ENCODE measurements at regions not wholly inside any gene's neighbourhood (a gene's known extent, or its start where the extent isn't known, plus 50 kb on each side); places are given as distances from the start of the nearest gene placed in this dataset.

- no peaks in the 10 kb centered on the region for H3K27me3 ChIP-seq (ENCODE audit: control insufficient read depth, insufficient read depth, low read length)
- H3K36me3 ChIP-seq (ENCODE audit: insufficient read depth, low read length) = no peaks in the 10 kb centered on the region
- no peaks in the 10 kb centered on the region for H3K4me1 ChIP-seq (ENCODE audit: control insufficient read depth, insufficient read depth, low read length)
- no peaks in the 10 kb centered on the region for H3K9me3 ChIP-seq (replicated peaks; ENCODE audit: low read length)
- H3K4me3 ChIP-seq (ENCODE audit: low read length) = no peak overlapping the region
- H3K4me2 ChIP-seq (ENCODE audit: low read length) = no peak overlapping the region
- no peak overlapping the region for H3K9ac ChIP-seq (ENCODE audit: low read depth, low read length)
Observed at GRCh38 chr9:80881940-80882339, 807.4 kb downstream of the TLE1 start.

GRCh38 chr9:80881320-80881719 is 808.0 kb downstream of the TLE1 start:
- no peak overlapping the region for H3K4me3 ChIP-seq (ENCODE audit: low read length)
- no peaks in the 10 kb centered on the region for H3K9me3 ChIP-seq (replicated peaks; ENCODE audit: low read length)
- no peak overlapping the region for H3K9ac ChIP-seq (ENCODE audit: low read depth, low read length)
- no peaks in the 10 kb centered on the region for H3K4me1 ChIP-seq (ENCODE audit: control insufficient read depth, insufficient read depth, low read length)
- H3K27me3 ChIP-seq (ENCODE audit: control insufficient read depth, insufficient read depth, low read length) = no peaks in the 10 kb centered on the region
- no peaks in the 10 kb centered on the region for H3K36me3 ChIP-seq (ENCODE audit: insufficient read depth, low read length)
- no peak overlapping the region for H3K4me2 ChIP-seq (ENCODE audit: low read length)

- Histone ChIP-seq H3K4me2 (ENCODE audit: low read length) (no peak overlapping the region), H3K9ac (ENCODE audit: low read depth, low read length) (no peak overlapping the region), H3K9me3 (replicated peaks; ENCODE audit: low read length) (no peaks in the 10 kb centered on the region), H3K36me3 (ENCODE audit: insufficient read depth, low read length) (no peaks in the 10 kb centered on the region), H3K27me3 (ENCODE audit: control insufficient read depth, insufficient read depth, low read length) (no peaks in the 10 kb centered on the region), H3K4me1 (ENCODE audit: control insufficient read depth, insufficient read depth, low read length) (peaks cover 14% of the 10 kb centered on the region), H3K4me3 (ENCODE audit: low read length) (no peak overlapping the region)
Observed at GRCh38 chr9:80878556-80878955, 810.8 kb downstream of the TLE1 start.

GRCh38 chr9:80875947-80876346 is 813.4 kb downstream of the TLE1 start:
- Histone ChIP-seq H3K9ac (ENCODE audit: low read depth, low read length) (no peak overlapping the region), H3K4me1 (ENCODE audit: control insufficient read depth, insufficient read depth, low read length) (peaks cover 18% of the 10 kb centered on the region), H3K4me2 (ENCODE audit: low read length) (no peak overlapping the region), H3K36me3 (ENCODE audit: insufficient read depth, low read length) (no peaks in the 10 kb centered on the region), H3K9me3 (replicated peaks; ENCODE audit: low read length) (no peaks in the 10 kb centered on the region), H3K27me3 (ENCODE audit: control insufficient read depth, insufficient read depth, low read length) (no peaks in the 10 kb centered on the region), H3K4me3 (ENCODE audit: low read length) (no peak overlapping the region)

GRCh38 chr9:80874276-80874675 is 815.1 kb downstream of the TLE1 start:
- no peaks in the 10 kb centered on the region for H3K27me3 ChIP-seq (ENCODE audit: control insufficient read depth, insufficient read depth, low read length)
- H3K9me3 ChIP-seq (replicated peaks; ENCODE audit: low read length) = no peaks in the 10 kb centered on the region
- H3K4me1 ChIP-seq (ENCODE audit: control insufficient read depth, insufficient read depth, low read length) = peaks cover 18% of the 10 kb centered on the region
- H3K36me3 ChIP-seq (ENCODE audit: insufficient read depth, low read length) = no peaks in the 10 kb centered on the region
- H3K9ac ChIP-seq (ENCODE audit: low read depth, low read length) = peak overlapping the region; percentile 42
- H3K4me2 ChIP-seq (ENCODE audit: low read length) = peak overlapping the region; percentile 45
- H3K4me3 ChIP-seq (ENCODE audit: low read length) = no peak overlapping the region

- Histone ChIP-seq H3K9me3 (replicated peaks; ENCODE audit: low read length) (no peaks in the 10 kb centered on the region), H3K4me3 (ENCODE audit: low read length) (no peak overlapping the region), H3K27me3 (ENCODE audit: control insufficient read depth, insufficient read depth, low read length) (no peaks in the 10 kb centered on the region), H3K4me1 (ENCODE audit: control insufficient read depth, insufficient read depth, low read length) (peaks cover 18% of the 10 kb centered on the region), H3K36me3 (ENCODE audit: insufficient read depth, low read length) (no peaks in the 10 kb centered on the region), H3K4me2 (ENCODE audit: low read length) (peak overlapping the region; percentile 45), H3K9ac (ENCODE audit: low read depth, low read length) (peak overlapping the region; percentile 42)
Observed at GRCh38 chr9:80873861-80874260, 815.5 kb downstream of the TLE1 start.

- no peak overlapping the region for H3K9ac ChIP-seq (ENCODE audit: low read depth, low read length)
Observed at GRCh38 chr9:80871596-80871995, 817.8 kb downstream of the TLE1 start.

GRCh38 chr9:80867731-80868130 is 821.6 kb downstream of the TLE1 start:
- no peaks in the 10 kb centered on the region for H3K36me3 ChIP-seq (ENCODE audit: insufficient read depth, low read length)
- peaks cover 8% of the 10 kb centered on the region for H3K4me1 ChIP-seq (ENCODE audit: control insufficient read depth, insufficient read depth, low read length)
- no peaks in the 10 kb centered on the region for H3K27me3 ChIP-seq (ENCODE audit: control insufficient read depth, insufficient read depth, low read length)
- H3K9me3 ChIP-seq (replicated peaks; ENCODE audit: low read length) = no peaks in the 10 kb centered on the region
- H3K4me3 ChIP-seq (ENCODE audit: low read length) = no peak overlapping the region
- no peak overlapping the region for H3K4me2 ChIP-seq (ENCODE audit: low read length)
- H3K9ac ChIP-seq (ENCODE audit: low read depth, low read length) = no peak overlapping the region

More at GRCh38 chr9:80871596-80871995, 817.8 kb downstream of the TLE1 start:
- no peak overlapping the region for H3K4me3 ChIP-seq (ENCODE audit: low read length)
- H3K27me3 ChIP-seq (ENCODE audit: control insufficient read depth, insufficient read depth, low read length) = no peaks in the 10 kb centered on the region
- no peak overlapping the region for H3K4me2 ChIP-seq (ENCODE audit: low read length)
- H3K9me3 ChIP-seq (replicated peaks; ENCODE audit: low read length) = no peaks in the 10 kb centered on the region
- peaks cover 26% of the 10 kb centered on the region for H3K4me1 ChIP-seq (ENCODE audit: control insufficient read depth, insufficient read depth, low read length)
- H3K36me3 ChIP-seq (ENCODE audit: insufficient read depth, low read length) = no peaks in the 10 kb centered on the region

- Histone ChIP-seq H3K4me3 (ENCODE audit: low read length) (no peak overlapping the region), H3K4me2 (ENCODE audit: low read length) (no peak overlapping the region), H3K36me3 (ENCODE audit: insufficient read depth, low read length) (no peaks in the 10 kb centered on the region), H3K9me3 (replicated peaks; ENCODE audit: low read length) (no peaks in the 10 kb centered on the region), H3K4me1 (ENCODE audit: control insufficient read depth, insufficient read depth, low read length) (peaks cover 8% of the 10 kb centered on the region), H3K9ac (ENCODE audit: low read depth, low read length) (no peak overlapping the region), H3K27me3 (ENCODE audit: control insufficient read depth, insufficient read depth, low read length) (no peaks in the 10 kb centered on the region)
Observed at GRCh38 chr9:80866576-80867227, 822.6 kb downstream of the TLE1 start.

- Histone ChIP-seq H3K4me2 (ENCODE audit: low read length) (no peak overlapping the region), H3K36me3 (ENCODE audit: insufficient read depth, low read length) (no peaks in the 10 kb centered on the region), H3K9me3 (replicated peaks; ENCODE audit: low read length) (no peaks in the 10 kb centered on the region), H3K9ac (ENCODE audit: low read depth, low read length) (no peak overlapping the region), H3K4me1 (ENCODE audit: control insufficient read depth, insufficient read depth, low read length) (peaks cover 8% of the 10 kb centered on the region), H3K4me3 (ENCODE audit: low read length) (no peak overlapping the region), H3K27me3 (ENCODE audit: control insufficient read depth, insufficient read depth, low read length) (no peaks in the 10 kb centered on the region)
Observed at GRCh38 chr9:80866121-80866520, 823.2 kb downstream of the TLE1 start.

- Histone ChIP-seq H3K4me3 (ENCODE audit: low read length) (no peak overlapping the region), H3K4me1 (ENCODE audit: control insufficient read depth, insufficient read depth, low read length) (no peaks in the 10 kb centered on the region), H3K9ac (ENCODE audit: low read depth, low read length) (no peak overlapping the region), H3K36me3 (ENCODE audit: insufficient read depth, low read length) (no peaks in the 10 kb centered on the region), H3K27me3 (ENCODE audit: control insufficient read depth, insufficient read depth, low read length) (no peaks in the 10 kb centered on the region), H3K4me2 (ENCODE audit: low read length) (no peak overlapping the region), H3K9me3 (replicated peaks; ENCODE audit: low read length) (no peaks in the 10 kb centered on the region)
Observed at GRCh38 chr9:80843028-80843427, 846.3 kb downstream of the TLE1 start.

- Histone ChIP-seq H3K4me3 (ENCODE audit: low read length) (no peak overlapping the region), H3K4me2 (ENCODE audit: low read length) (no peak overlapping the region), H3K4me1 (ENCODE audit: control insufficient read depth, insufficient read depth, low read length) (no peaks in the 10 kb centered on the region), H3K27me3 (ENCODE audit: control insufficient read depth, insufficient read depth, low read length) (no peaks in the 10 kb centered on the region), H3K9me3 (replicated peaks; ENCODE audit: low read length) (no peaks in the 10 kb centered on the region), H3K9ac (ENCODE audit: low read depth, low read length) (no peak overlapping the region), H3K36me3 (ENCODE audit: insufficient read depth, low read length) (no peaks in the 10 kb centered on the region)
Observed at GRCh38 chr9:80842389-80842788, 847.0 kb downstream of the TLE1 start.
